H9 (cell line): ENCODE measurements at regions not wholly inside any gene's neighbourhood (a gene's known extent, or its start where the extent isn't known, plus 50 kb on each side); places are given as distances from the start of the nearest gene placed in this dataset.

Experiments used
- DNase-seq: peaks from one replicate; pipeline ENCODE4 v3.0.0-alpha.2; 2017
- H2AFZ ChIP-seq: one replicate; pipeline ENCODE4 v1.6.1; 2013; ENCODE audit warnings: mild to moderate bottlenecking, low read length, control low read depth, moderate library complexity
- H2AK5ac ChIP-seq: 2 replicates; pipeline ENCODE4 v1.6.1; 2013; ENCODE audit warnings: low read length, control low read depth, mixed read lengths; ENCODE audit not compliant: insufficient read length
- H2BK120ac ChIP-seq: one replicate; pipeline ENCODE4 v1.6.1; 2013; ENCODE audit warnings: low read depth, mild to moderate bottlenecking, low read length, control low read depth, inconsistent platforms; ENCODE audit not compliant: poor library complexity, severe bottlenecking
- H2BK12ac ChIP-seq: 2 replicates; pipeline ENCODE4 v1.6.1; 2013; ENCODE audit warnings: low read length, control low read depth, mixed read lengths, low read depth; ENCODE audit not compliant: insufficient read length
- H2BK15ac ChIP-seq: 2 replicates; pipeline ENCODE4 v1.6.1; 2013; ENCODE audit warnings: low read depth, low read length, control low read depth
- H2BK20ac ChIP-seq: one replicate; pipeline ENCODE4 v1.6.1; 2013; ENCODE audit warnings: low read depth, mild to moderate bottlenecking, low read length, control low read depth, inconsistent platforms; ENCODE audit not compliant: poor library complexity, severe bottlenecking
- H2BK5ac ChIP-seq: 2 replicates; pipeline ENCODE4 v1.6.1; 2013; ENCODE audit warnings: low read length, control low read depth, mixed read lengths; ENCODE audit not compliant: insufficient read length
- H3K14ac ChIP-seq: 2 replicates; pipeline ENCODE4 v1.6.1; 2013; ENCODE audit warnings: low read length, control low read depth; ENCODE audit not compliant: insufficient read depth
- H3K18ac ChIP-seq: 2 replicates; pipeline ENCODE4 v1.6.1; 2013; ENCODE audit warnings: low read depth, mild to moderate bottlenecking, mixed read lengths, low read length, control low read depth; ENCODE audit not compliant: insufficient read length
- H3K23ac ChIP-seq: 2 replicates; pipeline ENCODE4 v1.6.1; 2013; ENCODE audit warnings: low read length, control low read depth, mixed read lengths, low read depth; ENCODE audit not compliant: insufficient read length
- H3K23me2 ChIP-seq: 2 replicates; pipeline ENCODE4 v1.6.1; 2013; ENCODE audit warnings: low read depth, mild to moderate bottlenecking, mixed read lengths, low read length, control low read depth; ENCODE audit not compliant: insufficient read length, poor library complexity, severe bottlenecking
- H3K27ac ChIP-seq: 2 replicates; pipeline ENCODE4 v1.5.1; 2013; ENCODE audit warnings: low read length, control low read depth, mixed read lengths, low read depth; ENCODE audit not compliant: insufficient read length
- H3K27me3 ChIP-seq: 2 replicates; pipeline ENCODE4 v1.6.1; 2013; ENCODE audit warnings: low read length, control low read depth, inconsistent platforms; ENCODE audit not compliant: insufficient read depth
- H3K4ac ChIP-seq: 2 replicates; pipeline ENCODE4 v1.6.1; 2013; ENCODE audit warnings: low read depth, mild to moderate bottlenecking, control low read depth, inconsistent platforms, low read length, moderate library complexity
- H3K4me1 ChIP-seq: 2 replicates; pipeline ENCODE4 v1.6.1; 2013; ENCODE audit warnings: low read length, control low read depth, inconsistent platforms; ENCODE audit not compliant: insufficient read depth
- H3K4me2 ChIP-seq: 2 replicates; pipeline ENCODE4 v1.6.1; 2013; ENCODE audit warnings: low read length, control low read depth, mixed read lengths; ENCODE audit not compliant: insufficient read length, insufficient read depth
- H3K56ac ChIP-seq: 2 replicates; pipeline ENCODE4 v1.6.1; 2013; ENCODE audit warnings: low read depth, mild to moderate bottlenecking, mixed read lengths, low read length, control low read depth; ENCODE audit not compliant: insufficient read length
- H3K79me1 ChIP-seq: 2 replicates; pipeline ENCODE4 v1.6.1; 2013; ENCODE audit warnings: low read depth, mild to moderate bottlenecking, moderate library complexity, low read length, control low read depth, inconsistent platforms; ENCODE audit not compliant: insufficient read depth, poor library complexity, severe bottlenecking
- H3K79me2 ChIP-seq: 2 replicates; pipeline ENCODE4 v1.6.1; 2013; ENCODE audit warnings: low read length, control low read depth, inconsistent platforms; ENCODE audit not compliant: insufficient read depth
- H3K9ac ChIP-seq: 2 replicates; pipeline ENCODE4 v1.6.1; 2013; ENCODE audit warnings: low read length, control low read depth, mixed read lengths; ENCODE audit not compliant: insufficient read length; ENCODE audit errors: extremely low read depth
- H3K9me3 ChIP-seq: one replicate; pipeline ENCODE4 v1.6.1; 2013; ENCODE audit warnings: low read depth, low read length, inconsistent platforms; ENCODE audit not compliant: control insufficient read depth
- H3T11ph ChIP-seq: one replicate; pipeline ENCODE4 v1.6.1; 2013; ENCODE audit warnings: mild to moderate bottlenecking, low read length, control low read depth, inconsistent platforms
- H4K20me1 ChIP-seq: one replicate; pipeline ENCODE4 v1.6.1; 2013; ENCODE audit not compliant: control insufficient read depth, insufficient read length, insufficient read depth
- H4K5ac ChIP-seq: 2 replicates; pipeline ENCODE4 v1.6.1; 2013; ENCODE audit warnings: low read depth, mild to moderate bottlenecking, mixed read lengths, low read length, control low read depth; ENCODE audit not compliant: insufficient read length
- H4K8ac ChIP-seq: replicated peaks from 2 replicates; pipeline ENCODE4 v1.6.1; 2013; ENCODE audit warnings: low read length, control low read depth, mixed read lengths, low read depth; ENCODE audit not compliant: insufficient read length
- H4K91ac ChIP-seq: 2 replicates; pipeline ENCODE4 v1.6.1; 2013; ENCODE audit warnings: low read depth, mild to moderate bottlenecking, moderate library complexity, mixed read lengths, low read length, control low read depth; ENCODE audit not compliant: insufficient read length
- H3K27ac Mint-ChIP-seq, 3 experiments: 2 replicates in 2 of 3; 3 replicates in 1 of 3; pipeline ENCODE4 v1.8.0; 2020 to 2021; ENCODE audit warnings: mixed read lengths in 3 of 3, mild to moderate bottlenecking in 1 of 3, moderate library complexity in 1 of 3
- H3K27me3 Mint-ChIP-seq: 2 replicates; pipeline ENCODE4 v1.8.0; 2021; ENCODE audit warnings: low read depth, mild to moderate bottlenecking, moderate library complexity, mixed read lengths
- H3K36me3 Mint-ChIP-seq, 3 experiments: 2 replicates in 2 of 3; 3 replicates in 1 of 3; pipeline ENCODE4 v1.8.0; 2020 to 2021; ENCODE audit warnings: low read depth in 3 of 3, mixed read lengths in 3 of 3; ENCODE audit not compliant: insufficient read depth in 1 of 3
- H3K4me1 Mint-ChIP-seq, 2 experiments: 2 replicates each; pipeline ENCODE4 v1.8.0; 2020; ENCODE audit warnings: mixed read lengths in 2 of 2
- H3K4me3 Mint-ChIP-seq, 2 experiments: 2 replicates in 1 of 2; 3 replicates in 1 of 2; pipeline ENCODE4 v1.8.0; 2020 to 2021; ENCODE audit warnings: mild to moderate bottlenecking in 2 of 2, mixed read lengths in 2 of 2, moderate library complexity in 1 of 2
- H3K9me3 Mint-ChIP-seq, 2 experiments: 2 replicates in 1 of 2; 3 replicates in 1 of 2; pipeline ENCODE4 v1.8.0; 2020; ENCODE audit warnings: mild to moderate bottlenecking in 2 of 2, mixed read lengths in 2 of 2, moderate library complexity in 1 of 2
- CTCF ChIP-seq: fragments of 200-600 bp; sonication (generic); conservative IDR thresholded peaks from 3 replicates; pipeline ENCODE4 v1.8.0; 2021; ENCODE audit warnings: antibody characterized with exemption, mild to moderate bottlenecking
- WGBS: extraction: QIAGEN DNeasy Blood & Tissue Kit; methylation state at CpG from one replicate; pipeline ENCODE4 v1.1.7; 2013; ENCODE audit warnings: missing lambda C conversion rate, low lambda C conversion rate, mixed read lengths; ENCODE audit not compliant: insufficient read length; ENCODE audit errors: extremely low coverage; 5-methylcytosine and 5-hydroxymethylcytosine counted together

- no peak overlapping the region for H3K4me2 ChIP-seq
- H2BK120ac ChIP-seq = no peak overlapping the region
- no peak overlapping the region for H4K5ac ChIP-seq
- H3K56ac ChIP-seq = no peak overlapping the region
- H3K18ac ChIP-seq = no peak overlapping the region
- no peaks in the 10 kb centered on the region for H3K79me1 ChIP-seq
- no peak overlapping the region for H2BK12ac ChIP-seq
- H3K27me3 ChIP-seq = no peaks in the 10 kb centered on the region
- H2BK15ac ChIP-seq = no peak overlapping the region
- no peak overlapping the region for H3T11ph ChIP-seq
- H3K9me3 Mint-ChIP-seq = no peaks in the 10 kb centered on the region
- H3K27ac Mint-ChIP-seq = no peak overlapping the region
- no peak overlapping the region for H3K4me3 Mint-ChIP-seq
- H3K27ac ChIP-seq = no peak overlapping the region
- no peak overlapping the region for H2BK5ac ChIP-seq
- TF ChIP-seq CTCF = no peak
- no peaks in the 10 kb centered on the region for H4K20me1 ChIP-seq
- H3K27me3 Mint-ChIP-seq = no peaks in the 10 kb centered on the region; the same call in 1 of the 2 replicates
- H2AFZ ChIP-seq = no peak overlapping the region
- no CpG with 5 or more reads among the region's 2 CpGs for WGBS
- H3K23ac ChIP-seq = no peak overlapping the region
- no peak overlapping the region for H2AK5ac ChIP-seq
- peaks cover 16 to 21% of the 10 kb centered on the region in 2 experiments for H3K4me1 Mint-ChIP-seq
- no peak overlapping the region for H3K4ac ChIP-seq
- no peaks in the 10 kb centered on the region for H3K9me3 ChIP-seq
- no peak overlapping the region for H4K8ac ChIP-seq
- DNase-seq = no peak
- H3K9ac ChIP-seq = no peak overlapping the region
- H3K79me2 ChIP-seq = no peaks in the 10 kb centered on the region
- no peak overlapping the region for H2BK20ac ChIP-seq
- H3K14ac ChIP-seq = no peak overlapping the region
- H4K91ac ChIP-seq = no peak overlapping the region
- H3K36me3 Mint-ChIP-seq = no peaks in the 10 kb centered on the region; a peak in 1 of 7 replicates
- no peaks in the 10 kb centered on the region for H3K23me2 ChIP-seq
- peaks cover 4% of the 10 kb centered on the region; the same call in 1 of the 2 replicates for H3K4me1 ChIP-seq
Observed at GRCh38 chr12:65658360-65658759, 165.9 kb upstream of the HMGA2 start.
